HK-2 (cell line): ENCODE measurements at regions not wholly inside any gene's neighbourhood (a gene's known extent, or its start where the extent isn't known, plus 50 kb on each side); places are given as distances from the start of the nearest gene placed in this dataset.
"Not testable (repeated sequence)": the region's sequence is repeated elsewhere in the genome, so short reads cannot be mapped to it uniquely, and the experiment has no call there.

Experiments
- DNase-seq: peaks from one replicate; pipeline ENCODE4 v3.0.0-alpha.2; 2018; ENCODE audit not compliant: unreplicated experiment

DNA sequence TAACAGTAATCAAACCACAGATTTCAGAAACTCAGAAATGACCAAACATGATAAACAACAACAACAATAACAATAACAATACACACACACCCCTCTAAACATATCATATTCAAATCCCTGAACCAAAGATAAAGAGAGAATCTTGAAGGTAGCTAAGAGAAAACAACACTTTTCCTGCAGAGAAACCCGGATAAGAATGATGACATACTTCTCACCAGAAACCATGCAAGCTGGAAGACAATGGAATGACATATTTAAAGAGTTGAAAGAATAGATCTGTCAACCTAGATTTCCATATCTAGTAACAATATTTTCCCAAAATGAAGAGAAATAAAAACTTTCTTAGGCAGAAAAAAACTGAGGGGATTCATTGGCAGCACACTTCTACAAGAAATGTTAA lies 138.1 kb downstream of the LIG4 start:
- DNase-seq, result no peak

GRCh38 chr13:108074429-108074828 lies 140.9 kb downstream of the LIG4 start:
- not testable (repeated sequence) for DNase-seq

- no peak for DNase-seq
Observed at GRCh38 chr13:108070925-108071324, 144.4 kb downstream of the LIG4 start.

- DNase-seq, result no peak
Observed at GRCh38 chr13:108070491-108070890, 144.8 kb downstream of the LIG4 start.

DNA sequence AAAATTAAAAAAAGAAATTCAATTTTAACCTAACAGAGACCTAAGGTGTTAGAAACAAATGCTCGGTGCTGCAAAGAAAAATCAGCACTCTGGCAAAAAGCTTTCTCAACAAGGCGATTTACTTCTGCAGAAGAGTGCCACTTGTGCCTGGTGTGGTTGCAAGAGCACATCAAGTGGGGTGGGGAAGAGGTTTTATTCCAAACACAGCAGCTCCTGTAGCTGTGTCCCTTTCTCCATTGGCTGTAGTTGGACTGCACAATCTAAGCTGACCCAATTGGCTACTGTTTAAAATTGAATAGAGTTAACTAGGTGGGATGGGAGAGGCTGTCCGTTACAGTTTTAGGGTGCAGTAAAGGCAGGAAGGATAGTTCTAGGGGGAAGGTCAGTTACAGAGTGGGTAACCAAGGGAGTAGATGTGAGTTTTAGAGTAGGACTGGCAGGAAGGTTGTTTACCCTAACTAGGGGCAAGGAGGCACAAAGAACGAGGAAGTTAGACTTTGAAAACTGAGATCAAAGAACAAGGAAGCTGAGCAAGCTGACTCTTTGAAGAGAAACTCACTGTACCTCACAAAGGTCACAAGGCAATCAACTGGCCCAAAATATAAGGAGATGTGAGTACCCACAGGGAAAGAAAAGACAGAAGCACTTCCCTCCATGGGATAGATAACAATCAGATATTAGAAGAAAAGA lies 145.7 kb downstream of the LIG4 start:
- DNase-seq, result no peak

- DNase-seq, result not testable (repeated sequence)
Observed at GRCh38 chr13:108064372-108064771, 151.0 kb downstream of the LIG4 start.

DNA sequence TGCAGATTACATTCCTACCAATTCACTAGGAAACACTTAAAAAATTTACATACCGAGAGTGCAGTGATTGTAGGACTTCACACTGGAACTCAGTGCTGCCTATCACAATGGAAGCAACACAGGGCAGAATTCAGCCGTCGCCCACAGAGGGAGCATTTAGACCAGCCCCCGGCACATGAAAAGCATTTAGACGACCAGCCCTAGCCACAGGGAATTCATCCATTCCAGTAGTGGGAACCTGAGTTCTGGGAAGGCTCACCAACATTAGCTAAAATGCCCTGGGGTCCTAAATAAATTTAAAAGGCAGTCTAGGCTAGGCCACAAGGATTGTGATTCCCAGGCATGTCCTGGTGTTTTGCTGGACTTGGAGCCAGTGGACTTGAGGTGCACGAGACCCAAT lies 155.2 kb downstream of the LIG4 start:
- DNase-seq, result no peak

DNA sequence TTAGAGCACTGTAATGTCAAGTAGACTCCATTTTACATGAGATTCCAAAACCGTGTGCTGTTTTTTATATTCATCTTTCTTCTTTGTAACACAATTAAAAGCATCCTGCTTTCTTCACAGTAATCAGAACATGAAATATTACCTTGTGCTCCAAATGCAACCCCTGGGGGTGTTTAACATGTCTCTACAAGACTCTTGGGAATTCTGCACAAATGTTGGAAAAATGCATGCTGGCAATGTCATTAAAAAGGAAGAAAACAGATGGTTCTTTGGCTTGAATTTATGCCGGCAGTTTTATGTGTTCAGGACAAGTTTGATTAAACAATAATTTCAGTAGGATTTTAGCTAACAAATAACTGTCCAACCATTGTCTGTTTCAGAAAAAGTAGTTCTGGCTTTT lies 159.1 kb downstream of the LIG4 start:
- no peak for DNase-seq

- no peak for DNase-seq
Observed at GRCh38 chr13:108049211-108049610, 166.1 kb downstream of the LIG4 start.

- no peak for DNase-seq
Observed at GRCh38 chr13:108044954-108045353, 170.4 kb downstream of the LIG4 start.

DNA sequence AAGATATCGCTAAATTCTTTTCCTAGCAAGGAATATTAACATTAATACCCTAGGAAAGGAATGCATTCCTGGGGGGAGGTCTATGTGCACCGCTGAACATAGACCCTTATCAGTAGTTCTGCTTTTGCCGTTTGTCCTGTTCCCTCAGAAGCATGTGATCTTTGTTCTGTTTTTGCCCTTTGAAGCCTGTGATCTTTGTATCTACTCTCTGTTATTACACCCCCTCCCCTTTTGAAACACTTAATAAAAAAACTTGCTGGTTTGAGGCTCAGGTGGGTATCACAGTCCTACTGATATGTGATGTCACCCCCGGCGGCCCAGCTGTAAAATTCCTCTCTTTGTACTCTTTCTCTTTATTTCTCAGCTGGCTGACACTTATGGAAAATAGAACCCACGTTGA lies 172.5 kb downstream of the LIG4 start:
- DNase-seq, result not testable (repeated sequence)

DNA sequence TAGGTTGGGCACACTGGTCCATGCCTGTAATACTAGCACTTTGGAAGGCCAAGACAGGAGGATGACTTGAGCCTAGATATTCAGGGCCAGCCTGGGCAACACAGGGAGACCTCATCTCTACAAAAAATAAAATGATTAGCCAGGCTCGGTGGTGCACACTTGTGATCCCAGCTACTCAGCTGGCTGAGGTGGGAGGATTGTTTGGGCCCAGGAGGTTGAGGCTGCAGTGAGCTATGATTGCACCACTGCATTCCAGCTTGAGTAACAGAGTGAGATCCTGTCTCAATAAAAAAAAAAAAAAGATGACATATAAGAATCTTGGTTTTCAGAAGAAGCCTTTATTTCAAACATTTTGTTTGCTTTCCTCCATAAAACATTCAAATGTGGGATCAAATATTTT lies 178.0 kb downstream of the LIG4 start:
- DNase-seq, result no peak

DNA sequence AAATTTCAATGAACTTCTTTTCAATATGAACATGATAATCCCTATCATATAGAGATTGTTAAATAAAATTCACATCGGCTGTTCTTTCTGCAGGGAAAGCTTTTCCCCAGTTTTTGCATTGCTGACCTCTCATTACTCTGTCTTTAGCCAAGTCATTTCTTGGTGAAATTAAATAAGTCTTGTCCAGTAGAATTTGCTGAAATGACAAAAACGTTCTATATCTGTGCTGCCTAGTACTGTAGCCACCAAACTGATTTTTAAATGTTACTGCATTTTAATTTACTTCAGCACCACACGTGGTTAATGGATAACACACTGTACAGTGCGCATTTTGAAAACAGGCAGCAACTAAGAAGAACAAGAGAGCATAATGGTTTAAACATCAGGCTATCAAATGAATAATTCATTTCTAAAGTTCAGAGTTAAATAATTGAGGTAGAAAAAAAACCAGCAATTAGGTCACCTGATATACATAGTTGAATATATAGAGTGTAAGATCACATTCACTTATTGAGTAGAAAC lies 178.9 kb downstream of the LIG4 start:
- no peak for DNase-seq

- DNase-seq, result no peak
Observed at GRCh38 chr13:108034909-108035410, 180.4 kb downstream of the LIG4 start.

- no peak for DNase-seq
Observed at GRCh38 chr13:108033800-108034707, 181.3 kb downstream of the LIG4 start.

GRCh38 chr13:108031865-108032264 lies 183.5 kb downstream of the LIG4 start:
- DNase-seq, result no peak

DNA sequence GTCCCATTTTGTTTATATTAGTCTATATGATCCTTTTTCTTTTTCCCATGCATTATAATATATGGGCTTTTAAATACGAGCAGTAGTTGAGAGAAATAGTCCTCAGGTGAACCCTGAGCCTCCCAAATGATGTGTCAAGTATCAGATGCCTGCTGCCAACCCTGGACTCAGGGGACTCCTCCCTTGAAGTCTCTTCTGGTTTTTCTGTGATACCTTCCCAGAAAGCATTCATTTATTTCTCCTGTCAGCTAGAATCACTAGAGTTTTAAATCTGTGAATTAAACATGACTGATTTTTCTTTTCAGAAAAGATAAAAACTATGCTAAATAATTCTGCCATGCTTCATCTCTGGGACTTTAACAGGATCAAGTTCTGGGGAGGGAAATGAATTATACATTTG lies 184.6 kb downstream of the LIG4 start:
- DNase-seq, result no peak

GRCh38 chr13:108026680-108027410 lies 188.5 kb downstream of the LIG4 start:
- DNase-seq, result no peak

GRCh38 chr13:108020027-108020426 lies 195.3 kb downstream of the LIG4 start:
- no peak for DNase-seq

GRCh38 chr13:108018371-108018870 lies 196.9 kb downstream of the LIG4 start:
- DNase-seq, result no peak

DNA sequence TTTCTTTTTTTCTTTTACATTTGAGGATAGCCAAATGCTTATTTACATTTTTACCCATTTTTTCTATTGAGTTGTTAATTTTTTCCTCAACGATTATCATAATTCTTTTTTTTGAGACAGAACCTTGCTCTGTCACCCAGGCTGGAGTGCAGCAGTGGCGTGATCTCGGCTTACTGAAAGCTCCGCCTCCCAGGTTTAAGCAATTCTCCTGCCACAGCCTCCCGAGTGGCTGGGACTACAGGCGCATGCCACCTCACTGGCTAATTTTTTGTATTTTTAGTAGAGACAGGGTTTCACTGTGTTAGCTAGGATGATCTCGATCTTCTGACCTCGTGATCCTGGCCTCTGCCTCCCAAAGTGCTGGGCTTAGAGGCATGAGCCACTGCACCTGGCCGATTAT lies 208.7 kb downstream of the LIG4 start:
- no peak for DNase-seq

GRCh38 chr13:108005231-108005630 lies 210.1 kb downstream of the LIG4 start:
- no peak for DNase-seq
